ENCODE measurements at regions not wholly inside any gene's neighbourhood (a gene's known extent, or its start where the extent isn't known, plus 50 kb on each side); places are given as distances from the start of the nearest gene placed in this dataset.

DNA sequence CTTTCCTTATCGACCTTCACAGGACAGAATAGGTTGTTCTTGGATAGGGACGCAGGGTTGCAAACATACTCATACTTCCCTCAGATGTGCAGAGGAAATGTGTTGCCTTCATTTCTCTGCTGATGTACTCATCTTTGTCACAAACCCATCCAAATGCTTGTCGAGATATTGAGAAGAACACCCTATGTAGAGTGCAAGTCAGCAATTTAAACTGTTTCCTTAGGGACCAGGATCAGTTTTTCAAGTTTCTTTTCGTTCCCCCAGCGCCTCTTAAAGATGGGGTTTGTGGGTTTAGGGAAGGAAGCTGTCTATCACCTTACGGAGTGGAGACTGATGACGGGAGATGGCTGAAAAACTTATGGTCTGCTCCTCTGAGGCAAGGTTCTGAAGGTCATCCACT, 474.2 kb downstream of the EPHA4 start:
- TF ChIP-seq, protein P1, sequence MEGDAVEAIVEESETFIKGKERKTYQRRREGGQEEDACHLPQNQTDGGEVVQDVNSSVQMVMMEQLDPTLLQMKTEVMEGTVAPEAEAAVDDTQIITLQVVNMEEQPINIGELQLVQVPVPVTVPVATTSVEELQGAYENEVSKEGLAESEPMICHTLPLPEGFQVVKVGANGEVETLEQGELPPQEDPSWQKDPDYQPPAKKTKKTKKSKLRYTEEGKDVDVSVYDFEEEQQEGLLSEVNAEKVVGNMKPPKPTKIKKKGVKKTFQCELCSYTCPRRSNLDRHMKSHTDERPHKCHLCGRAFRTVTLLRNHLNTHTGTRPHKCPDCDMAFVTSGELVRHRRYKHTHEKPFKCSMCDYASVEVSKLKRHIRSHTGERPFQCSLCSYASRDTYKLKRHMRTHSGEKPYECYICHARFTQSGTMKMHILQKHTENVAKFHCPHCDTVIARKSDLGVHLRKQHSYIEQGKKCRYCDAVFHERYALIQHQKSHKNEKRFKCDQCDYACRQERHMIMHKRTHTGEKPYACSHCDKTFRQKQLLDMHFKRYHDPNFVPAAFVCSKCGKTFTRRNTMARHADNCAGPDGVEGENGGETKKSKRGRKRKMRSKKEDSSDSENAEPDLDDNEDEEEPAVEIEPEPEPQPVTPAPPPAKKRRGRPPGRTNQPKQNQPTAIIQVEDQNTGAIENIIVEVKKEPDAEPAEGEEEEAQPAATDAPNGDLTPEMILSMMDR (IDR thresholded peaks at IDR 0.05) = no peak
- no peak for TF ChIP-seq EP300 (IDR thresholded peaks at IDR 0.05)
- no peak for TF ChIP-seq POLR2A (IDR thresholded peaks at IDR 0.05)
